ENCODE measurements at regions not wholly inside any gene's neighbourhood (a gene's known extent, or its start where the extent isn't known, plus 50 kb on each side); places are given as distances from the start of the nearest gene placed in this dataset.
A peak's percentile ranks its signal among the peaks of the same experiment; 100 is the strongest.

DNA sequence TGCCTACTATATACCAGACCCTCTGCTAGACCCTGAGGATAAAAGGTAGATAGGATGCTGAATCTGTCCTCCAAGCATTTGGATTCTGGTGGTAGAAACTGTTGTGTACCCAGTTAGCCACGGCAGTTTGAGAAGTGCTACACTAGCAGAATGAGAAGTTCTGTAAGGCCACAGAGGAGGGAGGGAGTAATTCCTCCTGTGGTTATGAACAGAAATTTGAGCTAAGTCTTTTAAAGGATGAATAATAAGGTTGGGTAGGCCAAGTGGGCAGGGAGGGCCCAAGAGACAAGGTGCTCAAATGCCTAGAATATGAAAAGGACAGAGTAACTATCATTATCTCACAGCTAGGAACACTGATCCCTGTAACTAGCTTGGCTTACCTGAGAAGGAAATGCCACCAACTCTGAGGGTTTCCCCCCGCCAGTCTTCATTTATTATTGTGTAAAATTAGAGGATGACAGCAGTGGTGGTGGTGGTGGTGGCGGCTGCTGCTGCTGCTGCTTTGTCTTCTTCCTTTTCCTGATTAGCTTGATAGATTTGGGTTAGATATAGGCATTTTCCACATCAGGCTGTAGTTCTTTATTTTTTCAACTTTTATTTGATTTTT is 243.3 kb downstream of the PRL start:
- DNase-seq = no peak

DNA sequence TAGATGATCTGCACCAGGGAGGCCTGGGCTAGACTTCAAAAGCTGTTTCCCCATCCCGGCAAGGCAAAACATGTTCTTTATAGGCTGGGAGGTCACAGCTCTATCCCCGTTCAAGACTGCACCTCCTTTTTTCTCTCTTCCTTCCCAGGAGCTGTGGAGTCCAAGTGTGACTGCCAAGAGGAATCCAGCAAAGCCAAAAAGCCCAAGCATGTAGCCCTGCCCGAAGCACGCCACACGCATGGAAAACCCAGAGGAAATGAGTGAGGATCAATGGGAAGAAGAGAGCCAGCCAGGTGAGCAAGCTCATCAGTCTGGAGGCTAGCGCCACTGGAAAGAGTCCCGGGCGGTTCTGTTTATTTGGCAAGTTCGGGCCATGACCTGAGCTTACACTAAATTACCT is 240.4 kb downstream of the PRL start:
- DNase-seq = no peak

DNA sequence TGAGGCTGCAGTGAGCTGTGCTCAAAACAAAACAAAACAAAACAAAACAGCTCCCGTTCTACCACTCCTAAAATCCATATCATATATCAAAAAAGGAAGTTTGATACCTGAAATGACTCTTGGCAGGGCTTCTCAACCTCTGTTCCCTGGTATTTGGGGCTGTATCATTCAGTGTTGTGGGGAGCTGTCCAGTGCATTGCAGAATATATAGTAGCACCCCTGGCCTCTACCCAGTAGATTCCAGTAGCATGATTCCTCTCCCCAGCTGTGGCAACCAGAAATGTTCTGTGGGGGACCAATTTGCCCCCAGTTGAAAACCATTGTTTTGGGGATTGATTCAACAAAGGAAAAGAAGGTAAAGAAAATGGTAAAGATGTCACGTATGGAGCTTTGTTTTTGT is 238.9 kb downstream of the PRL start:
- DNase-seq = no peak

DNA sequence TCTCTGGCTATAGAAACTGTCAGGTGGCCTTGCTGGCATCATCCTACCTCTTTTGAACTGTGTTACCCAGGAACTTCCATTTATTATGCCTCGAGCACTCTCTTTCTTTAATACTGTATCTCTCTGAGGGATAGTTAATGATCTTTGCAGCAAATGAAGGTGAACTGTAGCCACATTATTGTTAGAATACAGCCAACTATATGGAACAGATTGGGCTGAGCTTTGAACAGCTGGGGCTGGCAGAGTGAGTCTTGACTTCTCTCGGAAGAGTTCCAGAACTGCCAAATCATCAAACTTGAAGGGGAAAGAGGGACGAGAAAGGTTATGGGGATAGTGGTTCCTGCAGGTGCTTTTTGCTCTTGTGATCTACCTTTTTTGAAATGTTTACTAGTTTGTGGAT is 237.7 kb downstream of the PRL start:
- DNase-seq = no peak

DNA sequence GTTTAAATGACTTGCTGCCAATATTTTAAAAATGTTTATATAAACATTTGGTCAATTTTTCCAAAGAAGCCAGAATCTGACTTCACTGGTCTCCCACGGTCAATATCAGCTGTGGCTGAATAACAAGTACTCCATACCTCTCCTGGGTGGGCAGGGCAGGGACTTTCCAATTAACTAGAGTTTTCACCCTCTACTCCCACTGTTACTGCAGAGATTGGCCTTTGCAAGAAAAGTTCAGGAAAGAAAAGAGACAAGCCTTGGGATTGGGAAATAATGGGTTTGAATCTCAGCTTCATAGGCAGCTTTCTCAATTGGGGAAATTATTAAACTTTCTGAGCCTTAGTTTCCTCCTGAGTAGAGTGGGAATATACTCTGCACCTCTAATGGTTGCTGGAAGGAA is 236.9 kb downstream of the PRL start:
- DNase-seq = no peak

DNA sequence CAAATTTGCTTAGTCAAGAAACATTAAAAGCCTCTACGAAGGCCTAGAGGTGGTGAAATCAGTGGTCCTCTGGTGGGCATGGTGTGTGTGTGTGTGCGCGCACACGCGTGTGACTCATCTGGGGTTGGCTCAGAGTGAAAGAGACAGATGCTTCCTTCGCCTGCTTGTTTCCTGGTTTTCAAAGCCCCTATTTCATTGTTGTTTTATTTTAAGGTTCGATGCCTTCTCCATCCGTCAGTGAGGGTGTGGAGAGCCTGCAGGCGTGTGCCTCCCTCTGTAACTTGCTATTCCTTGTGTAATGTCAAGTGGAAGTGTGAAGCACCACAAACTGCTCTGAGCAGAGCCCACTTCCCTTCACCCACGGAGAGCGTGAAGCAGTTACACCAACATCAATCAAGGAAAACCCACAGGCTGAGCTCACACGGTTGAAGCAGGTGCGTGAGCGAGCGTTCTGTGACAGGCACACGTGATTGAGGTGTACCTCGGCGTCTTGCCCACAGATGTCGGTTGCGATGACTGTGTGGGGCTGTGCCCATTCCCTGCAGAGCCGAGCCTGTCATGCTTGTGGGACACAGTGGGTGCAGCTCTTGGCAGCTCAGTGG is 233.9 kb downstream of the PRL start:
- DNase-seq = peak in 41 of 56 donors; percentile 2 to 65 (median 21)

DNA sequence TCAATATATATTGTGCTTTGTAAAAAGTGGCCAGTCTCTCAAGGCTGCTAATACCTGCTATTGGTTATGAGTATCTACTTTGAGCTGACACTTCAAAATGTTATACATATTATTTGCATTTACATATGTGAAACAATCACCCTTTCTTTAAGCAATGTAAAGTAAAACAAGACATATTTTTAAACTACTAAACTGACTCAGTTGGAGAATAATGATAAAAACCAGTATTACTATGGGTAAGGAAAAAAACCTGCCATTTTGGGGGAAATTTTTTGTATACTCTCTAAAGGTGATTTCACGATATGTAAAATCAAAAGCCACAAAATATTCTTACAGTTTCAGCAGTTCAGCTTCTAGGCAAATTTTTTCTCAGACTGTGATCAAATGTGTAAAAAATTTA is 232.3 kb downstream of the PRL start:
- no peak for DNase-seq

DNA sequence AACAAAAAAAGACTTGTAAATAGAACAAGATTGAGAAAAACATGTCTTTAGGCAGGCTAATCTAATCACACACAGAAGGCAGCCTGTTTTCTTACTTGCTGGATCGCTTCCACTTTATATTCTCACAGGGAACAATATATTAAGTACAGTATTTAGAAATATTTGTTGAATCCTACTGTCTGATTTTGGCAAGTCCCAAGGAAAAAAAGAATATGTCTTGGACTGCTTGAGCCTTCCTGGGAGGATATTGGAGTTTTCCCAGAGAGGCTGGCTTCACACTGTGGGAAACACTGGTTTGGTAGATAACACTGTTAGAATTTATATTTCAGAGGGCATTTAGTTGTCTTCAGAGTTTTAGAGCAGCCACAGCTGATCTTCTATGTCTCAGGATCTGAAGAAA is 229.7 kb downstream of the PRL start:
- DNase-seq = no peak

DNA sequence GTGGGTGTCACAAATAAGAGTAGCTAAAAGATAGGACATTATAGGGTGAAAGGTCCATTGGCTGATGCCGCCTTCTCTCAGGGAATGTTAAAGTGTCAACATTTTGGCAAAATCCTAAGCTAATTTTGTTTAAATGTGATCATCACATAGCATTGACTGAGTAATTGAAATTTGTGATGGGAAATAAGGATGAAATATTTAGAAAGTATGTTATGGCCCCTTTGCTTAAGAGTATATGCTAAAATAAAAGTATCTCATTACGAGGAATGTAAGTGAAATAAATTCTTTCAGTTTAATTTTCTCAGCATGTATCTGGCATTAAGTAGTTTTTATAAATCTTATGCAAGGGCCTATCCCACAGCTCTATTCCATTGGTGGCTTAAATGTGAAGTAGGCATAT is 229.2 kb downstream of the PRL start:
- no peak for DNase-seq

DNA sequence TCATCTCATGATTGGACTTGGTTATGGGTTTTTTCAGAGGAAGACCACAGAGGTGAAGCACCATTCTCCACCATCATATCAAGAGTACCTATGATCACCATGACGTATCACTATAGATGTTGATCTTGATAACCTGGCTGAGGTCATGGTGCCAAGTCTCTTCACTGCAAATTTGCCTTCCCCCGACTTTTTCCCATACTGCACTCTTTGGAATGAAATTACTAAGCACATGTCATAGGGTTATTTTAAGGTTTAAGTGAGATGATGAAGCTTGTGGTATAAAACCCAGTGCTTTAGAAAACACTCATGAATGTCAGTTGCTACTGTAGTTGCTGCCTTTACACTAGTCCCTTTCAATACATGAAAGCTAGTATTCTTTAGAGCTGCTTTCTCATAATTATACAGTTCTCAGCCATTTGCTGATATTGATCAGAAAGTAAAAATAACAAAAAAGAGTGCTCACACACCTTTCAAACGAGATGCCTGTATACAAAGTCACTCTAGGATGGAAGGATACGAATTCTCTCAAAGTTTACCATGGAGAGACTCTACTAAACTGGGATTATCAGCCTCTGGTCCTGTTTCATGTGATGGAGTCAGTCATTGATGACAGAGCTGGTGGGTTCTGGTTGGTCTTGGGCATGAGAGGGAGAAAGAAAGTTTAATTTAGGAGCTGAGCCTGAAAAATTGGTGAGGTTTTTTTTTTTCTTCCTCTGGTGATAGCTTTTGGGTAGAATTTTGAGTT is 228.1 kb downstream of the PRL start:
- no peak for DNase-seq

DNA sequence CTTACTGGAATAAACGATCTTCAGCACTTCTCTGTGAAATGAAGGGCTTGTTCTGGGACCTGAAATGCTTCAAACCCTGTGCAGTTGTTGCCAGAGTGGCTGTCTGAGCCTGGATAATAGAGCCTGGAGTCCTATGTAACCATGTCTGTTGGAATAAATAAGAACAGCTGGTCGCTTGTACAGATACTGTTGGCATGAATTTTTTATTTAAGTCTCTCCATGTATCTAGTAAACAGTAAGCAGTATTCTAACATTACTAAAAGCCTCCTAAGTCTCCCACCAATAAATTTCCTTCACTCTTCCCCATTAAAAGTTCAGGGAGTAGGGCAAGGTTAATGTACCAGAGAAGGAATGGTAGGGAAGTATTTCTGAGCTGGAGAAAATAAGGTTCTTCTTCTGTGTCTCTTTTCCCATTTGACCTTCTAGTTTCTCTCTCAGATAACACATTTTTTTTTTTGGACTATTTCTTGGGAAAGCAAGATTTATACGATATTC is 227.5 kb downstream of the PRL start:
- DNase-seq = no peak

DNA sequence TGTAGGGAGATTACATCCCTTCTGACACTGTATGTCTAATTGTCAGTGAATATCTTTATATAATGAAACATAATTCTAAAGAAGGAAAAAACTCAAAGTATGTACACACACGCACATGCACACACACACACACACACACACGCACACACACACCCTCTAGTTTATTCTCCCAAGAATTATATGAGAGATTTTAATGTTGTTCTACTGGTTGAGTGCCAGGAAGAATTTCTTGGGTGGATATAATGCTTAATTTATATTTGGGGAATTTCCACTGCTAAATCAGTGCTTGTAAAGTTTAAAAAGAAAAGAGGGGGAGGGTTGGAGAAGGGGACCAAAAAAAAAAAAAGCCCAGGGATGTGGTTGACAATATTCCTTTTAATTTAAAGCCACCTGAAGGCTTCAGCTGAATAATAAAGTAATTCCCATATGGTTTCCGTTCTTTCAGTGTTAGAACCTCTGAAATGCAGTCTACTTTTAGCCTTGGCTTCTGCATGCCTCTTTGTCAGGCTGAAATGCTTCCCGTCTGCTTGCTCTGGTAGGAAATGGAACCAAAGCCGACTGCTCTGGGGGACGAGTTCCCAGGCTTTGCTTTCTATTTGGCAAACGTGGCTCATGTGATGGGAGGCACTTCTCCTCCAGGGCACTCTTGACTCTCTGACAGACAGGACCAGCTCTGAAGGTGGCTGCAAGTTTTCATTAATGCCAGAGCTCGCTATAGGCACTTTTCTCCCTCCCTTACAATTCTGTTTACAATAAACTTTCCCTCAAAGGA is 225.4 kb downstream of the PRL start:
- peak in 27 of 56 donors; percentile 0 to 40 (median 8) for DNase-seq

DNA sequence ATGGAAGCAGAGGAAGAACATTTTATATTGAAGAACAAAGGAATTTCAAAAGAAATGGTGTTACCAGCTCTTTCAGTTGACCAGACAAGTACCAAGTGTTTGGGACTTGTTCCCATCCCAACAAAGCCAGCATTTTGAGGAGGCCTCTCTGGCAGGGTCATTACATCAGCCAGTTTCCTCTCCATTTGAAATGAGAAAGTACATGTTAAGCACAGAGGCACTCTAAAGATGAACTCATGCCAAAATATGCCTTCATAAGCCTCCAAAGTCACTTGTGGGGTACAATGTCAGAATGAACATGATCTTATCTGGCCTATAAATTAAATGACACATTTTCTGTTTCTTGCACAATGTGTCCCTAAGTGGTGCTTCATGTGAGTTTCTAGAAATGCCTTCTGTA is 223.9 kb downstream of the PRL start:
- DNase-seq = no peak

DNA sequence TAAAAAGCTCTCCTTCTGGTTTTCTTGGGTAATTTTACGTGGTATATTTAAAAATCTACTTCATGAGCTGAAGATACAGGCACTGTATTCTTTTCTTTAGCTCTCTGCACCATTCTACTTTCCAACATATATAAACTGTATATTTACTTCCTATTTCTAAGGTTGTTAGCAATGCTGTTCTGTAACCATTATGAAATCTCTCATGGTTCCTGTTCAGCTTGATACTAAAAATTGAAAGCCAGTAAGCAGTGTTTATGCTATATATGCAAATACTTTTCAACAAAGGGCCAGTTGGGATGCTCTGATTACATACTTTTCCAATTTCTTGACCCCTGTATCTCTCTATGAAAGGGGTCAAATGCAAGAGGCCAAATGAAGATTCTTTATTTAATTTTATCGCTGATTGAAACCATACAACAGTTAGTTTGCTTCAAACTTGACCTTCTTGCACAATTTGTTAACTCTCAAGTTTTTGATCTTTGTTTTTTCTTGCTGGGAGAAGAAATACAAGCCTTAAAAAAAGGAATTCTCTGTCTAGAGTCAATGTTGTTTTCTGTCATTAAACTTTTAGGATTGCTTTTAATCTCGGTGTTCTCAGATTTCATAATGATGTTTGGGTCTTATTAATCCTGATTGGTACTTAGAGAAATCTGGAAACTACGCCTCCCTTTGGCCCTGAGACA is 223.2 kb downstream of the PRL start:
- no peak for DNase-seq

DNA sequence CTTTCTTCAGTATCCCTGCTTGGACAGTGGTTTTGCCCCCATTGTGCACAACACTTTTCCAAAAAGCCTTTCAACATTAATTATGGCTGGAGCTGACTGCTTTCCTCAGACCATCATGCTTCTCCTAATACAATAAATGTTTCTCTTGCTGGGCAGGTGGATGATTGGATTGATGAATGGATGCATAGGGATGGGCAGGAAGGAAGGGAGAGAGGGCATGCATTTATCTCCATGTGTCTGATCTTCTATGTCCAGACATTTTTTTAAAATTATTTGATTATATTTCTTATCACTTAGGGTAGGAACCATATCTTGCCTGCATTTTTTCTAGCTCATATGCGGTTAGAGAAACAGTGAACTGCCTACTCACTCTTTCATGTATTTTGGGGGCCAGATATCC is 218.5 kb downstream of the PRL start:
- no peak for DNase-seq

DNA sequence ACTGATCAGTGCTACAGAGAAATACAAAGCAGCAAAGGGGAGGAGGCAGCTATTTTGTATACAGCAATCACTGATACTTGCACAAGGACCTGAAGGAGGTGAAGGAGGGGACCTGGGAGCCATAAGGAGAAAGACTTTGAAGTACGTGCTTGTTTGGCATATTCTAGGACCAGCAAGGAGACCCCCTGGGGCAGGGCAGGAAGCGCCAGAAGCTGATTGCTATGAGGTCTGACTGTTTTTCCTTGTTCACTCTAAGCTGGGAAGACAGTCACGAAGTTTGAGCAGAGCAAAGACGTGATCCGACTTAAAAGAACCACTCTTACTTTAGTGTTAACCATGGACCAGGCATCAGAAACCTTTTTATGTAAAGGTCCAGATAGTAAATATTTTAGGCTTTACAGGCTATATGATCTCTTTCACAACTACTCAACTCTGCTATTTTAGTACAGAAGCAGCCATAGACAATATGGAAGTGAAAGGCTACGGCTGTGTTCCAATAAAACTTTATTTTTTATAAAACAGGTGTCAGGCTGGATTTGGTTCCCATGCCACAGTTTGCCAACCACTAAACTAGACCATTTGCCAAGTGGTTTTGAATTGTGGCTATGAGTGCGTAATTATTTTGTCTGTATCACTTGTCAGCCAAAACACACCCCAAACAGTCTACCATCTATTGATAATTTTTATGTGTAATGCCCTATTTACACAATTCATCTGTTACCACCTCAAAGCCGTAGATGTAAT is 217.9 kb downstream of the PRL start:
- DNase-seq = no peak

DNA sequence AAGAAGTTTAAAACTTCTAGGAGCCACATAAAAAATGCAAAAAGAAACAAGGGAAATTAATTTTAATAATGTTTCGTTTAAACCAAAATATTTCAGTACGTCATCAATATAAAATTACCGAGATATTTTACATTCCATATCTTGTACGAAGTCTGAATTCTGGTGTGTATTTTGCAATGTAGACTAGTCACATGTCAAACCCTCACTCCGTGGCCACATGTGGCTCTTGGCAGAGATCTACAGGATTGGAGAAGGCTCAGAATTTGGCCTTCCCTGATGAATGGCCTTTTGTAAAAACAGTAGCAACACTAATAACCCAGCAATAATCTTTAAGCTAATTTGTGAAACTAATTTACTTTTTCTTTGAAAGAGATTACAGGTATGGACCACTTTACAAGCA is 217.1 kb downstream of the PRL start:
- DNase-seq = no peak

DNA sequence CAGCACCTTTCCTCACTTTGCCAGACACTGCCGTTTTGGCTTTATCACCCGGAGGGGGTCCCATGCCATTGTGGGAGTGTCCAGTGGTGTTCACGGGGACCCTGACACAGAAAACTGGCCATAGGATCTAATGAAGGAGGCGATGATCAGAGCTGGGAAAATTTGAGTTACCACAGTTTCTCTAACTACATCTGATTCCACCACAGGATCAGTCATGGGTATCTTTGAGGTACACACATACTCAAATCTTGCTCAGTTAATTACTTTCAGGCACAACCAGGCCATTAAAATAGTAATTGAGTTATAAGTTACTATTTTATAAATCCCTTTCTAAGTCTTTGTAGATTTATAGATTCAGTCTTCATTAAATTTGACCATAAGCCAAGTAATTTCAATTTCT is 215.1 kb downstream of the PRL start:
- DNase-seq = no peak

DNA sequence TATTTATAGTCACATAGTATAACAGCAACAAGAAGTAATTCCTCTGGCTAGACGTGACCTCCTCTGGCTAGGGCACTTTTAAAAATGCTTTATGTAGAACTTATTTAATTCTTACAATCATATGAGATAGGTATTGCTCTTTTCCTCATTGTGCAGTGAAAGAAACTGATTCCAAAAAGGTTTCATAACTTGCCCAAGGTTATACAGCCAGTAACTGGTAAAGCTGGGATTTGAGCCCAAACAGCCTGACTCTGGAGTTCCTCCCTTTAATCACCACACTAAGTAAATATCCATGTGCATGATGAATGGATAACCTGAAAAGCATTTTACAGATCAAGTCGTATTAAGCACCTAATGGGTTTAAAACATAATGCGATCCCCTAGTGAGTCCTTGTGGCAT is 214.6 kb downstream of the PRL start:
- no peak for DNase-seq

DNA sequence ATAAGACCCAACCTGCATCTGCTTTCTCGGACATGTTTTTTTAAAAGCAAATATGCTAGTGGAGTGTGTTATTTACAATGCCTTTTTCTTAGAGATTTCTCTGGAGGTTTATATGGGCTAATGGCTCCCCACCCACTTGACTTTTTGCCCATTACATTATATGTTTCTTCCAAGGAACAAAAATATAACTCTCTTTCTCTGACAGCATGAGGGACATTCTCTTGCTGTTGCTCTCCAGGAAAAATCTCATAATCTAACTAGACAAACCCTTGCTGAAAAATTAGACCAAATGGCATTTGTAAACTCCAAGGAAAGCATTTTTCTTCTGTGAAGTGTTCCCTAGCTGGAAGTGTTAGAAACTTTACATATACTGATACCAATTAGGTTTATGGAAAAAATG is 213.7 kb downstream of the PRL start:
- DNase-seq = no peak

All from nucleus accumbens (tissue), 56 donors.